Femur (tissue), 1 donor: ENCODE measurements at regions not wholly inside any gene's neighbourhood (a gene's known extent, or its start where the extent isn't known, plus 50 kb on each side); places are given as distances from the start of the nearest gene placed in this dataset.

Experiments used
- DNase-seq: peaks from one replicate; pipeline ENCODE4 v3.0.0-alpha.2; 2017

GRCh38 chr14:54322701-54323337 is 74.0 kb upstream of the CDKN3 start:
- peak; percentile 63 for DNase-seq

- no peak for DNase-seq
Observed at GRCh38 chr14:54325766-54326165, 71.0 kb upstream of the CDKN3 start.

- peak; percentile 62 for DNase-seq
Observed at GRCh38 chr14:54329082-54329695, 67.6 kb upstream of the CDKN3 start.

- no peak for DNase-seq
Observed at GRCh38 chr14:54330876-54331275, 65.9 kb upstream of the CDKN3 start.

GRCh38 chr14:54331516-54331915 is 65.3 kb upstream of the CDKN3 start:
- no peak for DNase-seq

GRCh38 chr14:54332490-54332889 is 64.3 kb upstream of the CDKN3 start:
- no peak for DNase-seq

- DNase-seq = no peak
Observed at GRCh38 chr14:54333511-54333910, 63.3 kb upstream of the CDKN3 start.

- DNase-seq = no peak
Observed at GRCh38 chr14:54335569-54336155, 61.1 kb upstream of the CDKN3 start.

- DNase-seq = no peak
Observed at GRCh38 chr14:54337314-54337713, 59.5 kb upstream of the CDKN3 start.

GRCh38 chr14:54338696-54339317 is 58.0 kb upstream of the CDKN3 start:
- no peak for DNase-seq

GRCh38 chr14:54339771-54340170 is 57.0 kb upstream of the CDKN3 start:
- no peak for DNase-seq

GRCh38 chr14:54342806-54343205 is 54.0 kb upstream of the CDKN3 start:
- no peak for DNase-seq

GRCh38 chr14:54343272-54344121 is 53.3 kb upstream of the CDKN3 start:
- no peak for DNase-seq

GRCh38 chr14:54344445-54344844 is 52.4 kb upstream of the CDKN3 start:
- no peak for DNase-seq

- DNase-seq = no peak
Observed at GRCh38 chr14:54346257-54346656, 50.5 kb upstream of the CDKN3 start.
